SK-N-MC (cell line): ENCODE measurements at regions not wholly inside any gene's neighbourhood (a gene's known extent, or its start where the extent isn't known, plus 50 kb on each side); places are given as distances from the start of the nearest gene placed in this dataset.

Experiments used
- DNase-seq: peaks from one replicate; pipeline ENCODE4 v3.0.0-alpha.2; 2011; ENCODE audit warnings: low read depth, low spot score
- H3K27ac ChIP-seq: fragments of 200-600 bp; sonication (generic); 2 replicates; pipeline ENCODE4 v1.5.1; 2016; ENCODE audit warnings: mixed run types
- H3K36me3 ChIP-seq: fragments of 200-600 bp; sonication (generic); 2 replicates; pipeline ENCODE4 v1.6.1; 2017; ENCODE audit warnings: antibody characterized with exemption, low read length, mixed read lengths; ENCODE audit not compliant: insufficient read depth
- H3K4me3 ChIP-seq: fragments of 200-600 bp; sonication (generic); 2 replicates; pipeline ENCODE4 v1.5.1; 2016
- H3K9ac ChIP-seq: fragments of 200-600 bp; sonication (generic); 2 replicates; pipeline ENCODE4 v1.8.0; 2017; ENCODE audit warnings: mixed run types, mixed read lengths; ENCODE audit not compliant: insufficient read length
- H3K9me3 ChIP-seq: fragments of 200-600 bp; sonication (generic); 2 replicates; pipeline ENCODE4 v1.6.1; 2017; ENCODE audit warnings: low read depth, mild to moderate bottlenecking, antibody characterized with exemption, low read length, moderate library complexity, mixed read lengths
- EZH2 ChIP-seq: fragments of 200-600 bp; sonication (generic); IDR thresholded peaks from one replicate; pipeline ENCODE4 v1.6.1; 2017; ENCODE audit warnings: antibody characterized with exemption
- FOXP2 ChIP-seq: optimal IDR thresholded peaks from 2 replicates; pipeline ENCODE3; 2011; ENCODE audit warnings: mild to moderate bottlenecking, moderate library complexity; ENCODE audit not compliant: insufficient read depth; ENCODE audit errors: extremely low read length, control extremely low read depth
- POLR2AphosphoS5 ChIP-seq: IDR thresholded peaks from 2 replicates; pipeline ENCODE4 v1.6.1; 2012; ENCODE audit warnings: mild to moderate bottlenecking, low read depth, low read length, borderline replicate concordance

- H3K4me3 ChIP-seq, result no peak overlapping the region
- no peaks in the 10 kb centered on the region for H3K9me3 ChIP-seq
- no peak overlapping the region for H3K9ac ChIP-seq
- DNase-seq, result no peak
- H3K27ac ChIP-seq, result no peak overlapping the region
- no peaks in the 10 kb centered on the region for H3K36me3 ChIP-seq
- TF ChIP-seq EZH2, result no peak
- no peak for TF ChIP-seq FOXP2
- TF ChIP-seq POLR2AphosphoS5, result no peak
Observed at GRCh38 chr7:35518767-35519166, 176.2 kb downstream of the HERPUD2 start.

- TF ChIP-seq FOXP2 (no peak), POLR2AphosphoS5 (no peak), EZH2 (no peak)
- DNase-seq, result no peak
- Histone ChIP-seq H3K27ac (no peak overlapping the region), H3K4me3 (no peak overlapping the region), H3K9me3 (no peaks in the 10 kb centered on the region), H3K9ac (no peak overlapping the region), H3K36me3 (no peaks in the 10 kb centered on the region)
Observed at GRCh38 chr7:35516498-35516897, 178.4 kb downstream of the HERPUD2 start.

- Histone ChIP-seq H3K27ac (no peak overlapping the region), H3K9ac (no peak overlapping the region), H3K9me3 (no peaks in the 10 kb centered on the region), H3K4me3 (no peak overlapping the region), H3K36me3 (no peaks in the 10 kb centered on the region)
- TF ChIP-seq EZH2 (no peak), FOXP2 (no peak), POLR2AphosphoS5 (no peak)
- no peak for DNase-seq
Observed at GRCh38 chr7:35513828-35514227, 181.1 kb downstream of the HERPUD2 start.

- Histone ChIP-seq H3K4me3 (no peak overlapping the region), H3K27ac (no peak overlapping the region), H3K36me3 (no peaks in the 10 kb centered on the region), H3K9ac (no peak overlapping the region), H3K9me3 (no peaks in the 10 kb centered on the region)
- no peak for DNase-seq
- TF ChIP-seq POLR2AphosphoS5 (no peak), EZH2 (no peak), FOXP2 (no peak)
Observed at GRCh38 chr7:35513195-35513594, 181.7 kb downstream of the HERPUD2 start.

GRCh38 chr7:35512716-35513115 is 182.2 kb downstream of the HERPUD2 start:
- no peak for TF ChIP-seq POLR2AphosphoS5
- TF ChIP-seq FOXP2, result no peak
- DNase-seq, result no peak
- Histone ChIP-seq H3K36me3 (no peaks in the 10 kb centered on the region), H3K27ac (no peak overlapping the region), H3K9ac (no peak overlapping the region), H3K4me3 (no peak overlapping the region), H3K9me3 (no peaks in the 10 kb centered on the region)

- no peak overlapping the region for H3K4me3 ChIP-seq
- H3K27ac ChIP-seq, result no peak overlapping the region
- no peaks in the 10 kb centered on the region for H3K36me3 ChIP-seq
- no peak overlapping the region for H3K9ac ChIP-seq
- TF ChIP-seq FOXP2, result no peak
- no peak for TF ChIP-seq EZH2
- no peak for TF ChIP-seq POLR2AphosphoS5
- H3K9me3 ChIP-seq, result no peaks in the 10 kb centered on the region
- DNase-seq, result no peak
Observed at GRCh38 chr7:35508623-35509400, 186.1 kb downstream of the HERPUD2 start.

GRCh38 chr7:35505066-35505465 is 189.9 kb downstream of the HERPUD2 start:
- Histone ChIP-seq H3K36me3 (no peaks in the 10 kb centered on the region), H3K27ac (no peak overlapping the region), H3K9me3 (no peaks in the 10 kb centered on the region), H3K4me3 (no peak overlapping the region), H3K9ac (no peak overlapping the region)
- TF ChIP-seq EZH2 (no peak), POLR2AphosphoS5 (no peak), FOXP2 (no peak)
- DNase-seq, result no peak

- DNase-seq, result no peak
- Histone ChIP-seq H3K9me3 (no peaks in the 10 kb centered on the region), H3K9ac (no peak overlapping the region), H3K4me3 (no peak overlapping the region), H3K27ac (no peak overlapping the region), H3K36me3 (no peaks in the 10 kb centered on the region)
- TF ChIP-seq FOXP2 (no peak), EZH2 (no peak), POLR2AphosphoS5 (no peak)
Observed at GRCh38 chr7:35504365-35504764, 190.6 kb downstream of the HERPUD2 start.

GRCh38 chr7:35501681-35502080 is 193.3 kb downstream of the HERPUD2 start:
- Histone ChIP-seq H3K9me3 (no peaks in the 10 kb centered on the region), H3K36me3 (no peaks in the 10 kb centered on the region), H3K4me3 (no peak overlapping the region), H3K9ac (no peak overlapping the region), H3K27ac (no peak overlapping the region)
- DNase-seq, result no peak
- TF ChIP-seq EZH2 (no peak), FOXP2 (no peak)
